Inflammatory macrophage (primary cell): ENCODE measurements at regions not wholly inside any gene's neighbourhood (a gene's known extent, or its start where the extent isn't known, plus 50 kb on each side); places are given as distances from the start of the nearest gene placed in this dataset.
A peak's percentile ranks its signal among the peaks of the same experiment; 100 is the strongest.
"Not testable (repeated sequence)": the region's sequence is repeated elsewhere in the genome, so short reads cannot be mapped to it uniquely, and the experiment has no call there.

Source experiments
- DNase-seq, 2 donors: peaks; one replicate each; pipeline ENCODE4 v3.0.0-alpha.2; 2020 to 2022

DNA sequence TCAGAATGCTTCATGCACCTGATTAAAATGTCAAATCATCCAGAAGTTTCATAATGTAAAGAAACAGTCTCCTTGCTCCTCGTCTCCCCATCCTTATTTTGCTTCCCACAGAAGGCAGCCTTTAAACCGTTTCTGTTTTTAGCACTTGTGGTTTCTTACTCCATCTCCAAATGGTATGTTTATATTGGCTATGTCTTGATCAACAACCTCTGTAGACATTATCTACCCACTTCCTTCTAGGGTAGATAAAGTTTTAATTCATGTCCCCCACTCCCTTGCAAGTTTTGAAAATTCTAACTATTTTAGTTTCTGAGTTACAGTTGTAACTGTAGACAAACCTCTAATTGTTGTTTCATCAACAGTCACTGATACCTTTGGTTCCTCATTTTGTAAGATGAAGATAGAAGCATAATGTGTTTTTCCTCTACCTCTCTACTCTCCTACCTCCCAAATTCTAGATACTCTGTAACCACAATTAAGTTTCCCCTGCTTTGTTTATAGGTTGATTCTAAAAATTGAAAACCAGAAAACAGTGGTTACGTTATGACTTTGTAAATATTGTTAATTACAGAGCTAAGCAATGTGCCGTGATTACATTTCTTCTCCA is 291.7 kb upstream of the GATB start:
- DNase-seq: peak in 1 of 2 donors; percentile 26

DNA sequence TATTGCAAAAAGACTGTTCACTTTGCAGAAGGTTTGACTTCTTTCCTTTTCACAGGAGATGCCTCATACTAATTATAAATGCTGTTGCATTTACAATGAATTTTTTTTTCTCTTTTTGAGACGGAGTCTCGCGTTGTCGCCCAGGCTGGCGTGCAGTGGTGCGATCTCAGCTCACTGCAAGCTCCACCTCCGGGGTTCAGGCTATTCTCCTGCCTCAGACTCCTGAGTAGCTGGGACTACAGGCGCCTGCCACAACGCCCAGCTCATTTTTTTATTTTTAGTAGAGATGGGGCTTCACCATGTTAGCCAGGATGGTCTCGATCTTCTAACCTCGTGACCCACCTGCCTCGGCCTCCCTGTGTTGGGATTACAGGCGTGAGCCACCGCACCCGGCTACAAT is 290.5 kb upstream of the GATB start:
- not testable (repeated sequence) for DNase-seq

DNA sequence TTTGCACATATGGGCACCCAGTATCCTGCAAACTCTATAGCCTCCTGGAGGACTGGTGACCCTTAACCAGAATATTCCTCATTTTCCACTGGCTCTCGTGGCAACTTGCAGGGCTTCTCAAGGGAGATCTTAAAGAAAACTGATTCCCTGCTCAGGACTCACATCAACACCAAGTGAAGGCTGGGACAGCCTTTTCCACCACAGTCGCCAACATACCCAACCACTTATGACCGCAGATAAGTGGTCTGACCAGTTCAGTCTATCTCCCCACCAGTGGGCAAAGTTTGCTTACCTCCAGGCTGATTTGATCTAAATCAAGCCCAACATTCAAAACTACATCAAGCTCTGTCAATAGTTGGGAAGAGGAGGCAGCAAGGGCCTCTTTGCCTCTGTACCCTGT is 289.3 kb upstream of the GATB start:
- DNase-seq: no peak

DNA sequence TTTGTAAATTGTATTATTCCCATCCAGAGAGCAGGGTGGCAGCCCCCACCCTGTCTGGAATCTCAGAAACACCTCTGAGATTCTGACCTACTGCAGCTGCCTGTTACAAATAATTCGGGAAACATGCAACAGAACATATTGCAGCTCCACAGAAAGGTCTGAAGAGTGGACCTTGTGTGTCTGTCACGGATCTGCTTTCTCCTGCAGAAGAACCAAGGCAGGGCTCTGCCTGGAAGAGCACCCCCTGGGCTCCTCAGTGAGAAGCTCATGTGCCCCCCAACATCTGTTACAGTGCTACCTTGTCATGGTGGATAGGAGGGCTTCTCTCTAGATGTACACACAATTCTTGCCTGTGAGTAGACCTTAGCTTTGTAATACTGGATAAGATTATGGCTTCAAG is 286.6 kb upstream of the GATB start:
- DNase-seq: no peak

DNA sequence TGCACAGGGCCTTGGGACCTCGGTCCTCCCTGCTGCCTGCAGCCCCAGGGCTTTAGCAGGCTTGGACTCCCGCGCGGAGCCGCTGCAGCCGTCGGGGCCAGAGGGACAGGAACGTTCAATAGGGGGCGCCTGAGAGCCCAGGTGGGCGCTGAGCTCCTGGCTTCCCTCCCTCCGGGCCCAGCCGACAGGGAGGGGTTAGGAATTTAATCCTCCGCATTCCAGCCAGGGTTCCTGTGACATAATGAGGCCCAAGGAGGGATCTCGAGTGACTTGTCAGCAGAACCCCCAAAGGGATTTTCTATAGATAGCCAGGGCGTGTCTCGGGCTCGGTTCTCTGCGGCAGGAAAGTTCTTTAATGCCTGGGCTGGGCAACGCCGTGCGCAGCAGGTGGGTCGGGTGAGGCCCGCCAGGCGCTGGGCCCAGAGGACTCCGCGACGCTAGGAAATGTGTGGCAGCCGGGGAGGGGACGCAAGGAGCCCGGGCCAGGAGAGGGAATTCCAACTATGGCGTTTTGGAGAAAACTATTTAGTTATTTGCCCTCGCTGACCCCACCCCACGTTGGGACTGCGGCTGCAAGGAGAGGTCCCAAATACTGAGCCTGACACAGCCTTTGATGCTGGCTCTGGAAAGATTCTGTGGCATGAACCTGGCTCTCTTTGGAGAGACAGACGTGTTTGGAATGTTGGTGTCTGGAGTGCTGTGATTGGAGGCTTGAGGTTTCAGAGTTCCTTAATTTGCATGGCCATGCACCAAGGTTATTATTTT is 285.2 kb upstream of the GATB start:
- peak in 1 of 2 donors; percentile 31 for DNase-seq

DNA sequence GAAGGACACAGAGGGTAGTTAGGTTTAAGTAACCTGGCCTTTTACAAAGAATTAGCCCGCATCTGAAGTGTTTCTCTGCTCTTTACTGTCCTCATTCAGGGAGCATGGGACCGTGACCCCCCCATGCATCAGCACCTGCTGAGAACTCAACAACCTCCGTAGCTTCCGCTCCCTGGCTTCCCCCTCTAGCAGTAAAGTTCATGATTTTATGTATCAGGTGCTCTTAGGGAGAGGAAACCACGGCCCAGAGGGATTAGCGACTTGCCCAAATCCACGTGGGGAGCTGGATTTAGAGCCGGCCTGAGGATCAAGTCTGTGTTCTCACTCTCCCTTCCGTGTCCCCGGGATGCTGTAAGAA is 284.6 kb upstream of the GATB start:
- DNase-seq: no peak

DNA sequence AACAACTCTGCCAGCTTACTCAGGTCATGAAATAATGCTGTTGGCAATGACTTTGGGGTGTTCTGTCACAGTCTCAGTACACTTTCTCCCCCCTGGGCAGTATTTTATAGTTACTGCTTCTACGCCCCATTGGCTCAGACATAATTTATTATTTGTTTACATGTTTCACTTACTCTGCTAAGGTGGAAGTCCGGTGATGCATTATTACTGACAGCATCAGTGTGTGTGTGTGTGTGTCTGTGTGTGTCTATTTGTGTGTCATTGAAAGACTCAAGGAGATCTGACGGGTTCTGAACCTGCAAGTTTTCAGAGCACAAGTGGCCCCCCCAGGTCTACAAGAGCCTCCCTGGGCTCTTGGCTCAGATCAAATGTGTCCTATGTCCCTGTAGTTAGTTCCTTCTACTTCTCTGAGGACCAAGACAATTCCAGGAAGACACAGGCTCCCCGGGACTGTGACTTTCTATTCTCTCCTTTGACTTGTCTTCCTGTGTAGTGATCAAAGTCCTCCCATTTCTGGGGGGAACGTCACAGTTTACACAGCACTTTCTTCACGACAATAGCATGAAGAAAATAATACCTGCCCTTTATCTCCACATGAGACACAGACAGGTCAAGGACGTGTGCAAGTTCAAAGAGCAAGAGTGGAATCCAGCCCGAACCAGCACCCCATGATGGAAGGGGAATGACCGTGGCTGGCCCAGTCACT is 283.7 kb upstream of the GATB start:
- DNase-seq: no peak

DNA sequence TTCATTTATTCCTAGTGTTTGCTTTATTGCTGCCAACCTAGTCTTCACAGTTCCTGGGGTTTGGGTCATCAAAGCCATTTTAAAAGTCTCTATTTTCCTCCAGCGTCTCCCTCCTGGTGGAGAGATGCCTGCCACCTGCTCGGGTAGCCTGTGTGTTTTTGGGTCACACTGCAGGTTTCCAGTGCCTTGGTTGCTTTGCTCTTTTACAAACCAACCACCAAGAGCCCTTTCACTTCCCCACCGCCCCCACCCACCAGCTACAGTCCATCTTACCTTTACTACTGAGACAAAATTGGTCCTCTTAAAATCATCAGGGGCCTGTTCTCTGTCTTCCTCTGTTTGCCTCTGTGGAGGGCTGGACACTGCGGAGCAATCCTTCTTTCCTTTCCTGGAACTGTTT is 280.5 kb upstream of the GATB start:
- DNase-seq: no peak

DNA sequence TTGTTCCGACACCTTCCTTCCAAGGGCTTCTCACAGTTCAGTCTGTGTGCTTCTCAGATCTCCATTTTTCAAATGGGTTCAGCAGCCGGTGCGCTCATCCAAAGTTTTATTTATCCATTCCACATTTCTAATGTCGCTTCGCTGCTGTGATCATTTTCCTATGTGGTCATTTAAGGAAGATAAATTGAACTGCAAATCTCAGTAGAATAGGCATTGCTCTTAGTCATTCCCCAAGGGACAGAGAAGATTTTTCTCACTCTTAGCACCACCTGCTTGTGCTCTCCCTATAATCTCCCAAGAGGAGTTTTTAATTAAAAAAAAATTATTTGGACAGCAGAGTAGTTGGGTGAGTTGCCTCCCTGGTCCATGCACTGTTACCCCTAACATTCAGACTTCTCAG is 278.9 kb upstream of the GATB start:
- DNase-seq: no peak

DNA sequence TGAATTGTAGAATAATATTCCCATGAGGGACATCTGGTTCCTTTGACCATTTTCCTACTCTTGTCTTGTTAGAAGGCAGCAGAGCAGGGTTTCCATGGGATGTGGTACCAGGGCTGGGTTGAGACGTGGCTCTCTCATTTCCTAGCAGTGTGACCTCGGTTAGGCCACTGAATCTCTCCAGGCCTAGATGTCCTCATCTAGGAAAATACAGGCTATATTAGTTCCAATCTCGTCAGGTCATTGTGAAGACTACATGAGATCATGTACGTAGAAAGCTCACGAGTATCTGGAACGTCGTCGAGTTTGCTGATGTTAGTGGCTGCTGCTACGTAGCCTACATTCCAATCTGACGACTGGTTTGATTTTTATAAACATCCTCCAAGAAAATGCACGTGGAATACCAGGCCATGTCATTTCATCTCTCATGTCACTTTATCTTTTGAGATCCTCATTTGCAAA is 278.2 kb upstream of the GATB start:
- no peak for DNase-seq

DNA sequence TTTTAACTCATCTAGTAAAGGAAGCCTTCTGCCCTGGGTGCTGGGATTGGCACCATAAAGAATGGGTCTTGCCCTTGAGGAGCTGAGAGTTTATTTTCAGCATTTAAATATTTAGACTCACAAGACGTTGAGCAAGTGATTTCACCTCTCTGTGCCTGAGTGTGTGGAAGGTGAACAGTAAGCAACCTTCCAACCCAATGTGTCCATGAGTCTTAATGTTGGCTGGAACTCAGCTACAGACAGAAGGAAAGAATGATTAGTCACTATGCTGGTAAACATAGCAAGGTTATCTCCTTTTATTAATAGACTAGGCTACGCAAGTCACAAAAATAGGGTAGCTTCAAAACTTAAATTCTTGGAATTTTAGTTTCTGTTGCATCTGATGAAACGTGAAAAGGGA is 277.4 kb upstream of the GATB start:
- DNase-seq: no peak

DNA sequence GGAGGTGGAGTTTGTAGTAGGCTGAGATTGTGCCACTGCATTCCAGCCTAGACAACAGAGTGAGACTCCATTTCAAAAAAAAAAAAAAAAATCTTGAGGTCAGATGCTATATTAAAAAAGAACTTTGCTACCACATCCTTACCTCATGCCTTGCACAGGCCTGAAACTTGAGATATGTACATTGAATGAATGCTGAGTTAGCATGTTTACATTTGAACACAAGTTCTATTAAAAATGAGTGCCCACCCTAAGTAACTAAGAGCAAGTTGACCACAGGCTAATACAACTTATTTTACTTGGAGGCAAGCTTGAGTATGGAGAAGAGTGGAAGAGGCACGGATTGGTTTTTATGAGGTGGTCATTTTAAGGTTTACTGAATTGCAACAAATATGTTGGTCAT is 276.6 kb upstream of the GATB start:
- DNase-seq: no peak

DNA sequence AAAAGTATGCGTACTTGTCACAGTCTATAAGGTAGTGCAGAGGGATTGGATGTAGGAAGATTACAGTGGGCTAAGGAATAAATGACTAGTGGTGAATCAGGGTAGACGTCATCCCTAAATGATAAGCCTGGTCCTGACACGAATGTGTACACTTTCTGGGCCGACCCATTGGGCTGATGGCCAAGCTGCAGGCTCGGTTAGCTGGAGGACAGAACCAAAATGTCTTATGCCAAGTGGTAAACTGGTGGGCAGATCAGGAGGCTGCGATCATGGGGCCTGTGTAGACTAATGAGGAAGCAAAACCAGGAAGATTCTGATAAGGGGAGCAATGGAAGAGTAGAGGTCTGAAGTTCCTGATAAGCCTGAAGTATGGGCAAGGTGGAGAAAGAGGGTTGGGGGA is 272.8 kb upstream of the GATB start:
- peak in 1 of 2 donors; percentile 30 for DNase-seq

DNA sequence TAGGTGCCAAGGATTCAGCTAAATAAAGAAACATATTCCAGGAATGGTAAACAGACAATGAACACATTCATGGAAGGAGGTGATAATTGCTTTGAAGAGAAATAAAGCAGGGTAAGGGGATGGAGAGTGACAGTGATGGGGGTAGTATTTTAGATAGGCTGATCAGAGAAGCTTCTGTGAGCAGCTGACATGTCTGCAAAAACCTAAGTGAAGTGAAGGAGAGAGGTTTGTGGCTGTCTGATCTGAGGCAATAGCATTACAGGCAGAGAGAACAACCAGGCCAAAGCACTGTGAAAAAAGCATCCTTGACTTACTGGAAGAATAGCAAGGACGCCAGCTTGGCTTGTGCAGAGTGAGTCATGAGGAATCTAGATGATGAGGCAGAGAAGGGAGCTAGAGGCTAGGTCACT is 271.9 kb upstream of the GATB start:
- DNase-seq: no peak

DNA sequence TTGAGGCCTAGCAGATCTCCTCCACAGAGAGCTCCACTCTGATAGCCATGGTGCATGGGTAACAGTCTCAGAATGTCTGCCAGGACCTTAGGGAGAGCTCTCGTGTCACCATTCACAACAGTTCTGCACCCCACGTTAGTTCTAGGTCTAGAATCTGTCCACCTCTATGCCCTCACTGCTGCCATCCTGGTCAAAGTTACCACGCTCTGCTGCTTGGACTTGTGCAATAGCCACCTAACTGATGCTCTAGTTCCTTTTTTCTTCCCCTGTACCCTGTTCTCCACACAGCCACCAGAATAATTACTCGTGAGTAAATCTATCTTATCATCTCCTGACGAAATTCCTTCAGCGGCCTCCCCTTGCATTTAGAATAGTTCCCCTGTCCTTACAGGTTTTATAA is 268.8 kb upstream of the GATB start:
- DNase-seq: no peak

DNA sequence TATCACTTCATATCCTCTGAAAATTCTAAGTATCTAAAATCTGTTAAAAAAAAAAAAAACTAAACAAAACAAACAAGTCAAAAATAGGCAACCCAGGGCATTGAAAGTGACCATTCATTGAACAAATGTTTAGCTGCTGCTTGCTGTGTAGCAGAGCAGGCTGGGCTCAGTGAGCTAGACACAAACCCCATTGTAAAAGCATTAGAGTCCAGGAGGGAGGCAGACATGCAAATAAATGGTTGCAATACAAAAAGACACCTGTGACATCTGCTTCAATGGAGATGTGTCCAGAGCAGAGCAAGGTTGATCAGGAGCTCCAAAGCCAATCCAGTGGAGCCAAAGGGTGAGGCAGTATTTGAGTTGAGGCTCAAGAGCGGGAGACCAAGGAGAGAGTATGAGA is 267.3 kb upstream of the GATB start:
- no peak for DNase-seq

DNA sequence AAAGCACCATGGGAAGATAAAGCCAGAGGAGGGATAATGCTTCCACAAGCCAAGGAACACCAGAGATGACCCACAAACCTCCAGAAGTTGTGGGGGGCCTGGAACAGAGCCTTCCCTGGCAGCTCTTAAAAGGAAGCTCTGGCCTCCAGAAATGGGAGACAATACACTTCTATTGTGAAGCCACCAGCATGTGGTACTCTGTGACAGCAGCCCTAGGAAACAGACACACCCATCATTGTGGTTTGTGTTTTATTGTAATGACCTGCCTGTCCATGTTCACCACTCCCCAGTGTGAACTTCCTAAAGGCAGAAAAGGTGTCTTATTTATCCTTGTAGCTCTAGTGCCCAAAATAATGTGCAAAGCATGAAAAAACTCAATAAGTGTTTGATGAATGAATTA is 264.1 kb upstream of the GATB start:
- no peak for DNase-seq

DNA sequence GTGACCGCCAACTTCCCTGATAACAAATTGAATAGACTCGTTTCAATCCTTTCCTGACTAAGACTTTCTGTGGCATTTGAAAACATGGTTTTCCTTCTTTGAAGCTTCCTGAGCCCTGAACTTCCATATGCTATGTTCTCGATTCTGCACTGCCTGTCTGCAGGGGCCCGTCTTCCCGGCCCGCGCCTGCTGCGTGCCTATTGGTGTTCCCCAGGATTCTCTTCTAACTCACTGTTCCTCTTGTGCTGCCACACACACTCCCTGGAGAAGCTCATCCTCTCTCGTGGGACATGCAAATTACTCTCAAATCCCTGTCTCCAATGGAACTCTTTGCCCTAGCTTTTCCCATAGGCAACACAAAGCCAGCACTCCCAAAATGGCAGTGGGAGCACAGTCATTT is 262.9 kb upstream of the GATB start:
- DNase-seq: no peak

DNA sequence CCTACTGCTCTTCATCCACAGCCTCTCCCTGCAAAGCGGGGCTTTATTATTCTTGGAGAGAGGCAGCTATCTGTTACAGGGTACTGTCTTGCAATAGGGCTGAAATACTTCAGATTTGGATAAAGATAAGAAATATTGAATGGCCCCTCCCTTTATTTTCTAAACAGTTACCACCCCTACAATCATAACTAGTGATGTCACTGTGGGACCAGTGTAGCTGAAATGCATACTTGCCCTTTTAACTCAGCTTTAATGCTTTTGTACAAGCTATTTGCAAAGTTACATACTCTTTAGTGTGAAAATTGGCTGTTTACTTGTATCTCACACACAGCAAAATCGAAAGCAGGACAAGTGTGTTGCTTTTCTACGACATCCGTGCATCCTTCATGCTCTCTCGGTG is 261.7 kb upstream of the GATB start:
- no peak for DNase-seq

DNA sequence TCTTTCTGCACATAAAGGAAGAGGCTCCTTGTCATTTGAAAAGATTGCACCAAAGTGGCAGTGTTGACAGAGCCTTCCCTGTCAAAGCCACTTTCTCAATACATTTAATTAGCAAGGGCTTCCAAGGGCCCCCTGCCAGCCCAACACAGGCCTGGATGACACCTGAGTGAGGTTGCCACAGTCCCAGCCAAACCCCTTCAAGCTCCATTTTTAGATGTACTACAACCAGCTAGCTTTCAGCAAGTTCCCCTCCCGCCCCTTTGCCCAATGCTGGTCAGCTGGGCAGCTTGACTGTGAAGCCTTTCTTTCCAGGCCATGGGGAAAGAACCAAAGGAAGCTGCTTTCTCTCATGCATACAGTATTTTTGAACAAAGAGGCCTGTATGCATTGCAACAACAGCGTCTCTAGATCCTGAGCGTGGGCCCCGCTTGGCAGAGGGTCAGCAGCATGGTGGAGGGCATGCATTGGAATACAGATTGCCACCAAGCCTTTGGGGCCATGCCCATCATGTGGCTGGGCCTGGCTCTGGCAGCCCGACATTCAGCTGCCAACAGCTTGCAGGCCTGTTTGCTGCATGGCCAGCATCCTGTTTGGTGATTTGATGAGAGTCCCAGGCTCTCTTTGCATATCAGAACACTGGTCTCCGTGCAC is 261.1 kb upstream of the GATB start:
- no peak for DNase-seq

DNA sequence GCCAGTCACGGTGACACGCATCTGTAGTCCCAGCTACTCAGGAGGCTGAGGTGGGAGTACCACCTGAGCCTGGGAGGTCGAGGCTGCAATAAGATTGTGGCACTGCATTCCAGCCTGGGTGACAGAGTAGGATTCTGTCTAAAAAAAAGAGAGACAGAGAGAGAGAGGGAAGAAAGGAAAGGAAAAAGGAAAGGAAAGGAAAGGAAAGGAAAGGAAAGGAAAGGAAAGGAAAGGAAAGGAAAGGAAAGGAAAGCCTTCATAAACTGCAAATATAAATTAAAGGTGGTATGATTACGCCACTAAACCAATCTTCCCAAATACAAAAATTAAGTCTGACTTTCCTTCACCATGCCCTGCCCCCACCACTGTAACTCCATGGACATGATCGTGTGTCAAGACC is 259.3 kb upstream of the GATB start:
- no peak for DNase-seq

DNA sequence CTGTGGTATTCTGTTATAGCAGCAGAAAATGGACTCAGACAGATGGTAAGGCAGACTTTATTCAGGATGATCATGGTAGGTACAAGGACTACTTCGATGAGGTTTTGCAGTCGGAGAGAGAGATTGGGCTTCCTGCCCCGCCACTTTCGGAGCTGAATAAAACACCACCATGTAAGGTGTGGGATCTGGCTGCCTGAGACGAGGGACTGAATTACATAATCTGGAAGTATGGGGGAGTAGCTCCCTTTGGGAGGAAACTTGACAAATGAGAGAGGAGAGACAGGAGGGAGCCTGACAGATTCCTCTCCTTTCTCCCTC is 255.5 kb upstream of the GATB start:
- no peak for DNase-seq

DNA sequence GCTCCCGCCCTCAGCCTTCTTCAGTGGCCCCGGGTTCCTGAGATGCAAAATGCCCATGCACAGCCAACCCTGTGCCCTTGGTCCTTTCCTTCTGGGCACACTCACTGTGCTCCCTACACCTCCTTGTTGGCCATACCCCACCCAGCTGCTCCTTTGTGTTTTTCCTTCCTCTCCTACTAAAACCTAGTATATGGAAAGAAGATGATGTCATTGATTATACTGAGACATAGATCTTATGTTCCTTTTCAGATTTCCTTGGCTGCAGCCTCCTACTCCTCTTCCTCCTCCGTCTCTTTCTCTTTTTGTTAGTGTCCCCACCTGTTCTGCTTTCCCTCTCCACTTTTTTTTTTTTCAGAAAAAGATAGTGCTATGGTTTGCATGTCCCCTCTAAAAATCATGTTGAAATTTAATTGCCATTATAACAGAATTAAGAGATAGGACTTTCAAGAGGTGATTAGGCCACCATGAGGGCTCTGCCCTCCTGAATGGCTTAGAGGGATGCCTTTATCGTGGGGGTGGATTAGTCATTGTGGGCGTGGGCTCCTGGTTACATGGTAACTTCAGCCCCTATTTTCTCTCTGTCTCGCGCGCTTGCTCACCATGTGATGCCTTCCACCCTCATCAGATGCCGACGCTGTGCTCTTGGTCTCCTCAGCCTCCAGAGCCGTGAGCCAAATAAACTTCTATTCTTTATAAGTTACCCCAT is 254.9 kb upstream of the GATB start:
- DNase-seq: no peak
